Left ventricle myocardium superior (tissue), 1 donor: ENCODE measurements at regions not wholly inside any gene's neighbourhood (a gene's known extent, or its start where the extent isn't known, plus 50 kb on each side); places are given as distances from the start of the nearest gene placed in this dataset.

ENCODE experiments used
- ATAC-seq: fragments of 200-7000 bp; cut with Tn5 transposase; one replicate; pipeline ENCODE4 v1.9.1; 2020; ENCODE audit warnings: mild to moderate bottlenecking, moderate library complexity
- DNase-seq: peaks from one replicate; pipeline ENCODE4 v3.0.0-alpha.2; 2020
- intact Hi-C: fragments of 100-400 bp; cut with micrococcal nuclease; formaldehyde crosslinking; loops from one replicate; pipeline ENCODE4 v1.11.0; 2022
- donor health status: DM: no; HTN: yes; CAD: no; lungs with severe emphysema.

- DNase-seq (peak; percentile 37), ATAC-seq (peak; percentile 75)
- intact Hi-C loops, result no loop called here
Measured at GRCh38 chr2:168336786-168337388, 89.5 kb upstream of the STK39 start.

GRCh38 chr2:168338292-168338691 lies 90.9 kb upstream of the STK39 start:
- intact Hi-C loops, result no loop called here
- ATAC-seq (no peak), DNase-seq (no peak)

DNA sequence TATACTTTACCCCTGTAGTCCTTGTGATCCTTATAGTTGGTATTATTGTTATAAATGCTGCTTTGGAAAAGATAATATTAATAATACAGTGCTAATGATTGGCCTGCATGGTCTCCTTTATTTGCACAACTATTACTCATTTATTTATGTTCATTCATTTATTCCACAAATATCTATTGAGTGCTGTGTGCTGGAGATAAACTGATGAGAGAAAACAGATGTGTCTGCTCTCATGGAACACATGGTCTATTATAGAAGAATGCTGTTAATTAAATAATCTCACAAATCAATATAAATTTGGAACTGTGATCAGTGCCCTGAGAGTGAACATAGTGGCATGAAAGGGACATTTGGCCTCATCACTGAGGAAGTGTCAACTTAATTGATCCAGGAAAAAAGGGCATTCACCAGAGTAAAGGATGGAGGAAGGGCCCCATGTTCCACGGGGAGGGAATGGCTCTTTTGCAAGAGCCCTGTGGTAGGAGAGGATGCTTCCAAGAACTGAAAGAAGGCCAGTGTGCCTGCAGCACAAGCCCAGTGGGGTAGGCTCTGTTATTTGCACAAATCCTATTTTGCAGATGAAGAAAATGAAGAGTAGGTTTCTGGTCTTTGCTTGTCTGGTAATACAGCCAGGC lies 91.5 kb upstream of the STK39 start:
- DNase-seq (no peak), ATAC-seq (no peak)
- intact Hi-C loops, result no loop called here

DNA sequence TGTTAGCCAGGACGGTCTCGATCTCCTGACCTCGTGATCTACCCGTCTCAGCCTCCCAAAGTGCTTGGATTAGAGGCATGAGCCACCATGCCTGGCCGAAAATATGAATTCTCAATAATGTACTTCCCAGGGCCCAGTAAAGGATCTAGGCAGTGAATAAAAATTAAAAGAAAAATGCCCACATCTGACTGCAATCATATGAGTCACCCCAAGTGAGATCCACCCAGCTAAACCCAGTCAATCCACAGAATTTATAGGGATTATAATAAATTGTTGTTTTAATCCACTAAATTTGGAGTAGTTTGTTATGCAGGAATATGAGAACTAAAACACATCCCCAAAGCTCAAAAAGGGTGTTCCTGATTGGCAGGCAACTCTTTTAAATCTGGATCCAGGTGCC lies 93.5 kb upstream of the STK39 start:
- no peak for DNase-seq
- intact Hi-C loops, result no loop called here
- ATAC-seq, result no peak

DNA sequence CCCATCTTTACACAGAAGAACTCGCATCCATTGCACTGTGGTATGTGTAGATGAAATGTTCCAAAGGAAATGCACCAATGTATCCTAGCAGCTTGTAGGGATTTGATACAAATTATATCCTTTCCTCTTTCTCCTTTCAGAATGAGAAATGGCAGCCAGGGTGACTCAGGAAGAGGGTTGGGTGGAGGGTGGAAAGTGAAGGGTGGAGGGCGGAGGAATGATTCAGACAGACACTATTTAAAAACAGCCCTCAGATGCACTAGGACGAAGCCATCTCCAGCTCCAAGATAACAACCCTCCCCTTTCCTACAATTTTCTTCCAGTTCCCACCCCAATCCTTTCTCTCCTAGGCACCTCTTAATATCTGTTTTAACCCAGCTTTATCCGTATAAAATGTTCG lies 96.2 kb upstream of the STK39 start:
- intact Hi-C loops, result no loop called here
- no peak for ATAC-seq
- no peak for DNase-seq

DNA sequence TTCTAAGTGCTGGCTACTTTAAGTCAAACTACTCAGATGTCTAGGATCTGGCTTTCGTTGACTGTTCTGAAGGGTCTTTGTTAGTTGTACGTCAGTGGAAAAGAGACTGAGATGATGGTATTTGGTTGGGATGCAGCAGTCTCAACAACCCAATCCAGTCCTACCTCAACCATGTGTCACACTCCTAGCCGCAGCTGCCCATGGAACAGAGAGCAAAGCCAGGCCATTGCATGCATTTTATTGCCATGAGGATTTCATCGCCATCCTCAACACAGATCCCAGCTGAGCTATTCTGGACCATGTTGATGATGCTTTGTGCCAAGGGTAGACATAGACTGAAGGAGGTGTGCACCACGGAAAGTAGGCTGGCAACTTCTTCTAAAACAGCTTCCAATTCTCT lies 97.3 kb upstream of the STK39 start:
- DNase-seq, result no peak
- intact Hi-C loops, result loop anchor here (5.0 kb wide), 3 partner anchors 343 to 573 kb away; no protein-coding TSS in a partner anchor
- ATAC-seq, result no peak

DNA sequence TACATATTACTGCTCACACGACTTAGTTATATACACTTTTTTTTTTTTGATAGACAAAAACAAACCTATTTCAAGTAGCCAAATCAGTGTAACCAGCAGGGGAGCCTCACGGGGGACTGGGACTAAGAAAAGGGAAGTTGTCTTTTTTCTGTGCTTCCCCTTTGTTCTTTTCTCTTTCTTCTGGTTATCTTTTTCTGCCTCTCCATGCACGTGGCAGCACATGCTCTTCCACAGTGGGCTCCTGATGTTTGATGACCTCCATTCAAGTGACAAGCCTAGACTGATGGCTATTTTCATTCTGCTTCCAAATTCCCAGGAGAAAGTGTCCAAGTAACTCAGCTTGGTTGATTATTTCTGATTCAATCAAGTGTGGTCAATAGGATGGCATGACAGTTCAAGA lies 98.2 kb upstream of the STK39 start:
- intact Hi-C loops, result loop anchor here (5.0 kb wide), 3 partner anchors 342 to 572 kb away; no protein-coding TSS in a partner anchor
- DNase-seq, result no peak
- no peak for ATAC-seq

DNA sequence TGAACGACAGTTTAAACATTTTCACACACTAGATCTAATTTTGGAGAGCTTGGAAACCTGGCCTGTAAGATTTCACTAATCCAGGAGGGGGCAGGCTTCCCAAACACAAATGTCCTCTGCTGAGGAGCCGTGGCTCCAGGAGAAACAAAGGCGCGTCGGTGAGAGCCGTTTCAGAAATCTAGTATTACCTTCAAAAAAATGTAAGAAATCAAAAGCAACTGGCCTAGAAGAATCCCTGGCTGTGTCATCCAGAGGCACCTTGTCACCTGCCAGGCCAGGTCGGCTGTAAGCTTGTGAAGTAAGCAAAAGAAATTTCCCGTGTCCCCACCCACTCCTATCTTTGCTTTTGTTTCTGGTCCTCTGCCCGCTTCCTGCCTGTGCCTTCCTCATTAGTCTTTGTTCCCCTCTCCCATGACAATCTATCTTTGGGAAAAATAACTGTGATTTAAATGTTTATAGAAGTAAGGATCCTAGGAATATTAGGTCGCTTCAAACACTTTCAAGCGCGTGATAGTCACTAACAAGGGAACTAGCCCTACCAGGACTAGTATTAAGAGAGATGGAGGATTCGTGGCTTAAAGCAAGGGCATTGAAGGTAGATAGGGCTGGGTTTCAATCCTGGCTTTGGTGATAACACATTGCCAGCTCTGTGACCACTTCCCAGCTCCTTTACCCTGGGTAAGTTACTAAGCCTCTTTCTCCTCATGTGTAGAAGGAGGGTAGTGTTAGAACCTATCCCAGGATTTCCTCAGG lies 99.5 kb upstream of the STK39 start:
- intact Hi-C loops, result loop anchor here (5.0 kb wide), 3 partner anchors 340 to 570 kb away; no protein-coding TSS in a partner anchor
- ATAC-seq (peak; percentile 91), DNase-seq (peak; percentile 63)

- DNase-seq (no peak), ATAC-seq (peak; percentile 84)
- intact Hi-C loops, result loop anchor here (5.0 kb wide), 3 partner anchors 339 to 569 kb away; no protein-coding TSS in a partner anchor
Measured at GRCh38 chr2:168348076-168348475, 100.7 kb upstream of the STK39 start.

DNA sequence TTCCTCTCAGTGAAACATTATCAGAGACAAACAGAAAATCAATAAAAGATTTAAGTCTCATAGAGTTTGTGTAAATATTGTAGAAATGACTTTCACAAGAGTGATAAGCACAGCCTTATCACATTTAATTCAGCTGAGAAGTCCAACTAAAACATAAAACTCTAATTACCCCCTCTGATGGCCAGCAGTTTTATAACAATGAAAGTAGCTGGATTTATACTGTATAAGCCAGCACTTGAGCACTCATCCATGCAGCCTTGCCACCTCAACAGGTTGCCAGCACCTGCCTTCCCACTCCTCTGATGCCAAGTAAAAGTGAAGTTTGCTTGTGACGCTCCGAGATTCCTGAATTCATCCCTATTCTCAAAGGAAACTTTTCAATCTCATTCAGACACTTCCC lies 103.0 kb upstream of the STK39 start:
- DNase-seq (no peak), ATAC-seq (no peak)
- intact Hi-C loops, result no loop called here

- no peak for DNase-seq
- intact Hi-C loops, result no loop called here
- no peak for ATAC-seq
Measured at GRCh38 chr2:168353251-168353650, 102.8 kb upstream of the CERS6 start.

DNA sequence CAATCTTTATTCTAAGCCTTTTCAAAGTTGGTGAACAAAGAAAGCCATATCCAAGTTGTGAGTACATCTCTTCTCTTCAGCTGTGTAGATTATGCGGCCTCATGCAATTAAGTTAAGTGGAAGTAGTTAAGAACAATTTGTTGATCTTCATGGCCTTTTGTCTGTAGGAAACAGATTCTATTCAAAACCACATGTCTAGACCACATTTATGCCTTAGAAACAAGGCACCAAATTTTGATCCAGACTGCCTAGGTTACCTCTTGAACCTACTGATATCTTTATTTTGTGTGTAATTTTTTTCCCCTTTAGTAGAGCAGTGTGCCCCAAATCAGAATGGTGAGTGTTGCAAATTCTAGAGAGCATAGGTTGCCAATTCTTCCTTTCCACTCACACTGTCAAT lies 101.6 kb upstream of the CERS6 start:
- intact Hi-C loops, result no loop called here

DNA sequence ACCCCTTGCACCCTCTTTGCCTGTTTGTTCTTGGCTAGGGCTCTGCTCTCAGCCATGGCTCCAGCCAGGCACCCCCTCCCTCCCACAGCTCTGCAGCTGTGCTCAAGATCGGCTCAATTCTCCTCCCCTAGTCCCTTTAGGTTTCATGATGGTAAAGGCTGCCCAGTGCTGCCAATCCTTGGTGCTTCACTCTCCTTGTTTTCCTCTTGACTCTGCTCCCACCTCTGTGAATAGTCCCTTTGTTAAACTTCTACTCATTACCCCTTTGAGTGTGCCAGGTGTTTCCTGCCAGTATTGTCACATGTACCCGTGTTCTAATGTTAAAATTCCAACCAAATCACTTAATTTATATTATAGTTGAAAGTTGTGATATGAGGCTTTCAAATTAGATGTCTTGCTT lies 101.0 kb upstream of the CERS6 start:
- intact Hi-C loops, result no loop called here
- ATAC-seq (no peak), DNase-seq (no peak)

More for the DNA sequence above, 101.6 kb upstream of the CERS6 start:
- no peak for DNase-seq
- ATAC-seq, result no peak

GRCh38 chr2:168355779-168356476 lies 100.1 kb upstream of the CERS6 start:
- intact Hi-C loops, result no loop called here
- DNase-seq (no peak), ATAC-seq (no peak)

DNA sequence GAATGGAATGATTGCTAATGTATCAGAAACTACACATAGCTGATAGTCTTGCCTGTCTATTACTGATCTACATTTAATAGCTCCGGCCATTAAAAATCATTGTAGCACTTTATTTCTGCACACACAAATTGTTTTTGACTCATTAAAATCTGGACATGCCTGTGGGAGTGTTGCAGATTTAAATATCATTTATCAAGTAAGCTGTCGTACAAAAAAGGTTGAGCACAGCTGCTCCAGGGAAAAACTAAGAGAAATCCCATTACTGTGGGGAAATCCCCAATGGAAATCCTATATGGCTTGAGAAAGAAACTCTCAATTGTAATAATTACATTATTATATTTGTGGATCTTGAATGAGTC lies 99.6 kb upstream of the CERS6 start:
- DNase-seq, result no peak
- intact Hi-C loops, result no loop called here
- no peak for ATAC-seq

DNA sequence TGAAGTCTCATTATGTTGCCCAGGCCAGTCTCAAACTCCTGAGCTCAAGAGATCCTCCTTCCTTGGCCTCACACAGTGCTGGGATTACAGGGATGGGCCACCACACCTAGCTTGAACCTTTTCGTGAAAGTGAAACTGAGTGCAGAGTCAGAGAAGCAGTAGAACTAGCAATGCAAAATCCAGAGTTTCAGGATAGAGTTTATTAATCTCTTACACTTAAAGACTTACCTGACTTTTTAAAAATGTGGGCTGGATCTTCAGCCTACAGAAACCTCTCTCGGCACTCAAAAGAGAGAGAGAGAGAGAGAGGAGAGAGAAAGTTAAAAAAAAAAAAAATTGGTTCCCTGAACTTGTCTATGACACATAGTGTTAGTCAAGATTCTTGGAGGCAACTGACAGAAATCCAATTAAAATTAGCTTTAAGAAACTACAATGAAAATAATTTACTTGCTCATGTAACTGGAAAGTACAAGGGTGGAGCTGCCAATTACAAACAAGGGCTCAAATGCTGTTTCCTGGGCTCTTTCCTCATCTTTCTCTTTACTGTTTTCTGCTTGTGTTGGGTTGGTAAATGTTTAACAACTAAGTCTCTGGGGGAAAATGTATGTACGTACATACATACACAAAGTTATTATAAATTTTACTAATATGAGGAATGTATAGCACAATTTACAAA lies 98.1 kb upstream of the CERS6 start:
- intact Hi-C loops, result no loop called here
- ATAC-seq (no peak), DNase-seq (no peak)

- no peak for ATAC-seq
Measured at GRCh38 chr2:168359082-168359481, 97.0 kb upstream of the CERS6 start.

GRCh38 chr2:168363347-168364092 lies 92.6 kb upstream of the CERS6 start:
- DNase-seq (no peak), ATAC-seq (no peak)
- intact Hi-C loops, result no loop called here

More at GRCh38 chr2:168359082-168359481, 97.0 kb upstream of the CERS6 start:
- intact Hi-C loops, result no loop called here
- no peak for DNase-seq
